ENCODE measurements at regions not wholly inside any gene's neighbourhood (a gene's known extent, or its start where the extent isn't known, plus 50 kb on each side); places are given as distances from the start of the nearest gene placed in this dataset.

DNA sequence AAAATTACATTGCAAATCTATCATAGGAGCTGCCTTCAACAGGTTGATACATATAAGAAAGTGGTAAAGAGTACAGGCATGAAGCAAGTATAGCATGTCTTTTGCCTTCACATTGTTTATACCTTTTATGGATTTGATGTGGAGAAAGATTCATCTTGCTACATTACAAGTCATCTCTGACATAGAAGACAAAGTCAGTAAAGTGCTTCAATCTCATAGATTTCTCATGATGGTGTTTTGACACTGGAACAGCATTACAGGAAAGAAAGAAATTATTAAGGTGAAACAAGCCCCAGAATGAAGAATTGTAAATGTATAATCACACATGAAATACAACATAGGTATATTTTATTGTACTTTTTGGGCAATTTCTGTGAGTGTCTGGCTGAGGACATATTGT, 580.7 kb upstream of the MMS22L start:
- Histone ChIP-seq H3K9me2 (ENCODE audit: insufficient read depth) (no peaks in the 10 kb centered on the region), H3K27ac (no peak overlapping the region), H4K20me1 (ENCODE audit: insufficient read depth) (no peaks in the 10 kb centered on the region), H3K36me3 (ENCODE audit: low read depth) (no peaks in the 10 kb centered on the region), H3K4me2 (ENCODE audit: unreplicated experiment) (no peak overlapping the region), H3K27me3 (replicated peaks; ENCODE audit: insufficient read depth) (no peaks in the 10 kb centered on the region), H3K9ac (no peak overlapping the region), H3F3A (ENCODE audit: insufficient read depth) (no peaks in the 10 kb centered on the region), H3K4me1 (ENCODE audit: insufficient read depth) (no peaks in the 10 kb centered on the region), H3K4me3 (no peak overlapping the region), H3K9me3 (ENCODE audit: low read depth) (no peaks in the 10 kb centered on the region), H3K79me2 (ENCODE audit: insufficient read depth) (no peaks in the 10 kb centered on the region), H2AFZ (no peak overlapping the region)
- in situ Hi-C loops (cut with MboI): no loop called here
- TF ChIP-seq EZH2 (IDR thresholded peaks at IDR 0.05; ENCODE audit: insufficient read depth, poor library complexity, severe bottlenecking): no peak
- no peak for TF ChIP-seq EZH2phosphoT487 (IDR thresholded peaks at IDR 0.05; ENCODE audit: insufficient read depth, low read depth)
- no peak for DNase-seq

DNA sequence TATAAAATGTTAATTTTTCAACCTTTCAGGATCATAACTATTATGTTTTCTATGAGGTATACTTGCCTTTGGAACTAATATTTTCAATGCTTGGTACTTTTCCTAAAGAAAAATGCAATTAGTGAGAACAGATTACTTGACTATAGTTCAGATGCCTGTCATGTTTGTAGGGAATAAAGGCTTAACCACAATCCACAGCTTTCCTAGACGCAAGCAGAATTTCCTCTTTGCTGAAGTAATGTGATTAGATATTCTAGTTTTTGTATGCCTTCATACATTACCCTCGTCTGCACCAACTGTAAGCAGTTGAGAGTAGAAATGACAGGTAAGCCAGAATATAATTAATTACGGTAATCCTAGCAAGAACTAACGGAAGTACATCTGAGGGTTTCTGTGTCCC, 581.4 kb upstream of the MMS22L start:
- no peak overlapping the region for H3K4me2 ChIP-seq (ENCODE audit: unreplicated experiment)
- H3K9me2 ChIP-seq (ENCODE audit: insufficient read depth): no peaks in the 10 kb centered on the region
- TF ChIP-seq EZH2 (IDR thresholded peaks at IDR 0.05; ENCODE audit: insufficient read depth, poor library complexity, severe bottlenecking) (no peak), EZH2phosphoT487 (IDR thresholded peaks at IDR 0.05; ENCODE audit: insufficient read depth, low read depth) (no peak)
- no peaks in the 10 kb centered on the region for H3K36me3 ChIP-seq (ENCODE audit: low read depth)
- no peak overlapping the region for H3K9ac ChIP-seq
- no peaks in the 10 kb centered on the region for H3K9me3 ChIP-seq (ENCODE audit: low read depth)
- H3K79me2 ChIP-seq (ENCODE audit: insufficient read depth): no peaks in the 10 kb centered on the region
- in situ Hi-C loops (cut with MboI): no loop called here
- DNase-seq: no peak
- H3K4me1 ChIP-seq (ENCODE audit: insufficient read depth): no peaks in the 10 kb centered on the region
- H3K27ac ChIP-seq: no peak overlapping the region
- H3K4me3 ChIP-seq: no peak overlapping the region
- H3F3A ChIP-seq (ENCODE audit: insufficient read depth): no peaks in the 10 kb centered on the region
- H2AFZ ChIP-seq: no peak overlapping the region
- 87 to 88% methylated on average over 4 of the region's 4 CpGs for WGBS, 2 experiments (ENCODE audit: low coverage in 1 of 2, low lambda C conversion rate in 2 of 2, missing lambda C conversion rate in 2 of 2)
- H4K20me1 ChIP-seq (ENCODE audit: insufficient read depth): no peaks in the 10 kb centered on the region
- H3K27me3 ChIP-seq (replicated peaks; ENCODE audit: insufficient read depth): no peaks in the 10 kb centered on the region

GRCh38 chr6:97864826-97865225, 581.8 kb upstream of the MMS22L start:
- WGBS, 2 experiments (ENCODE audit: low coverage in 1 of 2, low lambda C conversion rate in 2 of 2, missing lambda C conversion rate in 2 of 2): 89 to 96% methylated on average over 2 of the region's 2 CpGs
- no peak overlapping the region for H3K27ac ChIP-seq
- no peak for DNase-seq

GRCh38 chr6:97865612-97866011, 582.6 kb upstream of the MMS22L start:
- Histone ChIP-seq H3K27ac (no peak overlapping the region), H4K20me1 (ENCODE audit: insufficient read depth) (no peaks in the 10 kb centered on the region), H3K4me3 (no peak overlapping the region), H3K4me2 (ENCODE audit: unreplicated experiment) (no peak overlapping the region), H2AFZ (no peak overlapping the region), H3K4me1 (ENCODE audit: insufficient read depth) (no peaks in the 10 kb centered on the region), H3K36me3 (ENCODE audit: low read depth) (no peaks in the 10 kb centered on the region), H3K79me2 (ENCODE audit: insufficient read depth) (no peaks in the 10 kb centered on the region), H3F3A (ENCODE audit: insufficient read depth) (no peaks in the 10 kb centered on the region), H3K27me3 (replicated peaks; ENCODE audit: insufficient read depth) (no peaks in the 10 kb centered on the region), H3K9me3 (ENCODE audit: low read depth) (no peaks in the 10 kb centered on the region), H3K9me2 (ENCODE audit: insufficient read depth) (no peaks in the 10 kb centered on the region), H3K9ac (no peak overlapping the region)
- no peak for TF ChIP-seq EZH2 (IDR thresholded peaks at IDR 0.05; ENCODE audit: insufficient read depth, poor library complexity, severe bottlenecking)
- no peak for TF ChIP-seq EZH2phosphoT487 (IDR thresholded peaks at IDR 0.05; ENCODE audit: insufficient read depth, low read depth)
- WGBS, 2 experiments (ENCODE audit: low coverage in 1 of 2, low lambda C conversion rate in 2 of 2, missing lambda C conversion rate in 2 of 2): 34 to 51% methylated on average over 2 of the region's 2 CpGs
- in situ Hi-C loops (cut with MboI): no loop called here
- DNase-seq: no peak

More at GRCh38 chr6:97864826-97865225, 581.8 kb upstream of the MMS22L start:
- Histone ChIP-seq H3K27me3 (replicated peaks; ENCODE audit: insufficient read depth) (no peaks in the 10 kb centered on the region), H3K4me1 (ENCODE audit: insufficient read depth) (no peaks in the 10 kb centered on the region), H4K20me1 (ENCODE audit: insufficient read depth) (no peaks in the 10 kb centered on the region), H3K9ac (no peak overlapping the region), H3K36me3 (ENCODE audit: low read depth) (no peaks in the 10 kb centered on the region), H3K4me2 (ENCODE audit: unreplicated experiment) (no peak overlapping the region), H2AFZ (no peak overlapping the region), H3K9me3 (ENCODE audit: low read depth) (no peaks in the 10 kb centered on the region), H3K79me2 (ENCODE audit: insufficient read depth) (no peaks in the 10 kb centered on the region), H3K9me2 (ENCODE audit: insufficient read depth) (no peaks in the 10 kb centered on the region), H3F3A (ENCODE audit: insufficient read depth) (no peaks in the 10 kb centered on the region), H3K4me3 (no peak overlapping the region)
- no peak for TF ChIP-seq EZH2 (IDR thresholded peaks at IDR 0.05; ENCODE audit: insufficient read depth, poor library complexity, severe bottlenecking)
- TF ChIP-seq EZH2phosphoT487 (IDR thresholded peaks at IDR 0.05; ENCODE audit: insufficient read depth, low read depth): no peak
- in situ Hi-C loops (cut with MboI): no loop called here

DNA sequence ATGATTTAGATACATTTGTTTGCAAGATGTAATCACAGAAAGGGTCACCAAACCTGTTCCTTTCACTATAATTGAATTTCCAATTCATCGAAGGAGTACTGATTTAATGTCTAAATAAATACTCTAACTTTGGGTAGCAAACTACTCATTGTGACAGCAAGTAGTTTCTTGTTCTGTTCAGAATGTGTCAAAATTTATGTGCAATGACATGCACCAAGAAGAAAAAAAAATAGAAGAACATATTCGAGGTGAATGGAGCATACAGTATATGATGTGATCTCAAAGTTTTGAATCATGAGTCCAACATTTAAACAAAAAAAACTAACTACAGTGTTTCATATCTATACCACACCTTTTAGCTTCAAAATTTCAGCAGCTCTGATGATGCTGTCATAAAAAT, 583.6 kb upstream of the MMS22L start:
- Histone ChIP-seq H2AFZ (no peak overlapping the region), H3K79me2 (ENCODE audit: insufficient read depth) (no peaks in the 10 kb centered on the region), H3K36me3 (ENCODE audit: low read depth) (no peaks in the 10 kb centered on the region), H3K27ac (no peak overlapping the region), H3K9me2 (ENCODE audit: insufficient read depth) (no peaks in the 10 kb centered on the region), H3K4me2 (ENCODE audit: unreplicated experiment) (no peak overlapping the region), H3F3A (ENCODE audit: insufficient read depth) (no peaks in the 10 kb centered on the region), H3K9me3 (ENCODE audit: low read depth) (no peaks in the 10 kb centered on the region), H3K27me3 (replicated peaks; ENCODE audit: insufficient read depth) (no peaks in the 10 kb centered on the region), H3K4me3 (no peak overlapping the region), H3K9ac (no peak overlapping the region), H4K20me1 (ENCODE audit: insufficient read depth) (no peaks in the 10 kb centered on the region), H3K4me1 (ENCODE audit: insufficient read depth) (no peaks in the 10 kb centered on the region)
- no peak for DNase-seq
- in situ Hi-C loops (cut with MboI): no loop called here
- TF ChIP-seq EZH2phosphoT487 (IDR thresholded peaks at IDR 0.05; ENCODE audit: insufficient read depth, low read depth) (no peak), EZH2 (IDR thresholded peaks at IDR 0.05; ENCODE audit: insufficient read depth, poor library complexity, severe bottlenecking) (no peak)
- 88 to 90% methylated on average over 2 of the region's 2 CpGs for WGBS, 2 experiments (ENCODE audit: low coverage in 1 of 2, low lambda C conversion rate in 2 of 2, missing lambda C conversion rate in 2 of 2)

All from GM23248 (cell line).